NCI-H524 (cell line): ENCODE measurements at regions not wholly inside any gene's neighbourhood (a gene's known extent, or its start where the extent isn't known, plus 50 kb on each side); places are given as distances from the start of the nearest gene placed in this dataset.

Experiments
- DNase-seq, 2 experiments: peaks; one replicate each; lab custom pipeline; 2025; lab: John Stamatoyannopoulos, UW

DNA sequence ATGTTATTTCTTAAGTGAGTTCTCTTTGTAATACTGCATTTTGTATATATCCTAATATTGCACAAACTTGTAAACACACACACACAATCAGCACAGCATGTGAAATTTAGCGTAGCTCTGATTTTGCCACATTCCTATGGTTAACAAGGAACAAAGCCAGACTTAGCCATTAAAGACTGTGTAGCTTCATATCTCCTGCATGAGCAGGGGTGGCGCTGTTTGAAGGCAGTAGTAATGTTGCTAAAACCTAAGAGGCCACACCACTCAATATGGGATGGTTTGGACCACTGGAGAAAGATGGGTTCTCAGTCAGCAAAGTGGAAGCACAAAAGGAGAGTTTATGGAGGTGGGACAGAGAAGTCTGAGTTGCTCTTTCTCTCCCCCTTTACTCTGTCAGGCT, 61.1 kb upstream of the RND3 start:
- DNase-seq = peak in 1 of 2 experiments; percentile 26

- no peak for DNase-seq
These were observed 58.4 kb upstream of the RND3 start for GRCh38 chr2:150545916-150546315.

GRCh38 chr2:150544731-150545130, 57.3 kb upstream of the RND3 start:
- no peak for DNase-seq

GRCh38 chr2:150542692-150543091, 55.2 kb upstream of the RND3 start:
- no peak for DNase-seq

- no peak for DNase-seq
These were observed 54.7 kb upstream of the RND3 start for GRCh38 chr2:150542172-150542571.

- no peak for DNase-seq
These were observed 51.3 kb upstream of the RND3 start for GRCh38 chr2:150538651-150539201.
